Peyer's patch (tissue), 4 donors: ENCODE measurements at regions not wholly inside any gene's neighbourhood (a gene's known extent, or its start where the extent isn't known, plus 50 kb on each side); places are given as distances from the start of the nearest gene placed in this dataset.

Source experiments
- CTCF ChIP-seq, 6 experiments: fragments of 450-650 bp in 4 of 6; fragments of 200-600 bp in 2 of 6; sonication (generic) in 1 of 6; IDR thresholded peaks; one replicate each; pipeline ENCODE4 v1.5.1; 2017 to 2019; ENCODE audit warnings: antibody characterized with exemption in 6 of 6, mild to moderate bottlenecking in 3 of 6, moderate library complexity in 1 of 6
- POLR2A ChIP-seq, 2 donors: fragments of 450-650 bp; IDR thresholded peaks; one replicate each; pipeline ENCODE4 v1.5.1; 2017; ENCODE audit warnings: antibody characterized with exemption in 2 of 2, mild to moderate bottlenecking in 2 of 2, moderate library complexity in 2 of 2

- TF ChIP-seq CTCF (IDR thresholded peaks at IDR 0.05) (no peak), POLR2A (IDR thresholded peaks at IDR 0.05) (no peak)
Observed at GRCh38 chr14:36027354-36027753, 149.2 kb downstream of the PTCSC3 start.
